ENCODE measurements at regions not wholly inside any gene's neighbourhood (a gene's known extent, or its start where the extent isn't known, plus 50 kb on each side); places are given as distances from the start of the nearest gene placed in this dataset.

DNA sequence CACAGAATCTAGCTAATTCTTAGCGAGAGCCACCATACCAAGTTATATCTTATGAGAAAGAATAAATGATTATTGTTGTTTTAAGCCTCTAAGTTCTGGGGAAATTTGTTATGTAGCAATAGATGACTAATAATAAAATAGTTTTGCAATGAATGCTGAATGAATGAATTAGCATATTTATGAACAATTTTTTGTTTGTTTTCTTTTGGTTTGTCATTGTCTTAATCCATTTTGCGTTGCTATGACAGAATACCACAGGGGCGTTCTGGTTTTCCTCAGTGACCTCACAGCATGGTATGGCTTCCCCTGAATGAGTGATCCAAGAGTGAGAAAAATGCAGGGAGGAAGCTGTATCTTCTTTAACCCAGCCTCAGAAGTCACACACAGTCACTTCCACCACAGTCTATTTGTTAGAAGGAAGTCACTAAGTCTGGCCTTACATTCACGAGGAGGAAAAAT, 53.8 kb upstream of the HPDL start:
- ChIA-PET POLR2A (interaction anchor here (0.7 kb wide), 1 partner anchor 259 kb away, joined by 6 read pairs; no protein-coding TSS in a partner anchor), RAD21 (ENCODE audit: unreplicated experiment) (no interaction called here), CTCF (interaction anchor here (1.1 kb wide), 1 partner anchor 20 kb away, joined by 3 read pairs; no protein-coding TSS in a partner anchor), SMC1A (ENCODE audit: uncharacterized antibody, unreplicated experiment) (no interaction called here)
- Histone ChIP-seq H3K9ac (ENCODE audit: control insufficient read depth, insufficient read depth, low read length) (no peak overlapping the region), H4K20me1 (ENCODE audit: control insufficient read depth, insufficient read depth) (no peaks in the 10 kb centered on the region), H3K9me3 (replicated peaks; ENCODE audit: control insufficient read depth, insufficient read depth, low read length) (no peaks in the 10 kb centered on the region), H3K27me3 (replicated peaks in 1 of 2; ENCODE audit: control insufficient read depth in 2 of 2, insufficient read depth in 2 of 2, low read length in 1 of 2) (no peaks in the 10 kb centered on the region), H3K27ac (ENCODE audit: control insufficient read depth, insufficient read depth) (no peak overlapping the region), H3K4me3 (no peak overlapping the region), H3K4me1 (ENCODE audit: control insufficient read depth, insufficient read depth, low read length) (no peaks in the 10 kb centered on the region), H3K4me2 (ENCODE audit: control insufficient read depth, insufficient read depth) (no peak overlapping the region), H3K36me3 (ENCODE audit: control insufficient read depth in 2 of 2, insufficient read depth in 2 of 2, low read length in 1 of 2) (no peaks in the 10 kb centered on the region), H2AFZ (ENCODE audit: control insufficient read depth, low read depth, low read length) (no peak overlapping the region), H3K79me2 (ENCODE audit: control insufficient read depth, insufficient read depth, low read length) (no peaks in the 10 kb centered on the region)
- FAIRE-seq (no peak), DNase-seq (ENCODE audit: low read depth, low spot score) (no peak), ATAC-seq (no peak)
- in situ Hi-C loops (cut with MboI): no loop called here
- WGBS (ENCODE audit: insufficient coverage, insufficient replicate concordance, low lambda C conversion rate, missing lambda C conversion rate): 76% methylated on average over 4 of the region's 4 CpGs
- BruUV-seq (replicated peaks): no TSS peak
- intact Hi-C loops (cut with micrococcal nuclease; ENCODE audit: unreplicated experiment): no loop called here
- no peak for TF ChIP-seq PAX8 (IDR thresholded peaks at IDR 0.05)
- no peak for TF ChIP-seq CREB1 (IDR thresholded peaks at IDR 0.05; ENCODE audit: low read depth)
- no peak for TF ChIP-seq SMC3 (IDR thresholded peaks at IDR 0.05; ENCODE audit: borderline replicate concordance, low read length)
- TF ChIP-seq, protein P1, sequence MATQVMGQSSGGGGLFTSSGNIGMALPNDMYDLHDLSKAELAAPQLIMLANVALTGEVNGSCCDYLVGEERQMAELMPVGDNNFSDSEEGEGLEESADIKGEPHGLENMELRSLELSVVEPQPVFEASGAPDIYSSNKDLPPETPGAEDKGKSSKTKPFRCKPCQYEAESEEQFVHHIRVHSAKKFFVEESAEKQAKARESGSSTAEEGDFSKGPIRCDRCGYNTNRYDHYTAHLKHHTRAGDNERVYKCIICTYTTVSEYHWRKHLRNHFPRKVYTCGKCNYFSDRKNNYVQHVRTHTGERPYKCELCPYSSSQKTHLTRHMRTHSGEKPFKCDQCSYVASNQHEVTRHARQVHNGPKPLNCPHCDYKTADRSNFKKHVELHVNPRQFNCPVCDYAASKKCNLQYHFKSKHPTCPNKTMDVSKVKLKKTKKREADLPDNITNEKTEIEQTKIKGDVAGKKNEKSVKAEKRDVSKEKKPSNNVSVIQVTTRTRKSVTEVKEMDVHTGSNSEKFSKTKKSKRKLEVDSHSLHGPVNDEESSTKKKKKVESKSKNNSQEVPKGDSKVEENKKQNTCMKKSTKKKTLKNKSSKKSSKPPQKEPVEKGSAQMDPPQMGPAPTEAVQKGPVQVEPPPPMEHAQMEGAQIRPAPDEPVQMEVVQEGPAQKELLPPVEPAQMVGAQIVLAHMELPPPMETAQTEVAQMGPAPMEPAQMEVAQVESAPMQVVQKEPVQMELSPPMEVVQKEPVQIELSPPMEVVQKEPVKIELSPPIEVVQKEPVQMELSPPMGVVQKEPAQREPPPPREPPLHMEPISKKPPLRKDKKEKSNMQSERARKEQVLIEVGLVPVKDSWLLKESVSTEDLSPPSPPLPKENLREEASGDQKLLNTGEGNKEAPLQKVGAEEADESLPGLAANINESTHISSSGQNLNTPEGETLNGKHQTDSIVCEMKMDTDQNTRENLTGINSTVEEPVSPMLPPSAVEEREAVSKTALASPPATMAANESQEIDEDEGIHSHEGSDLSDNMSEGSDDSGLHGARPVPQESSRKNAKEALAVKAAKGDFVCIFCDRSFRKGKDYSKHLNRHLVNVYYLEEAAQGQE (IDR thresholded peaks at IDR 0.05; ENCODE audit: low read depth, low read length): no peak
- TF ChIP-seq CHD1 (IDR thresholded peaks at IDR 0.05; ENCODE audit: low read depth, low read length): no peak
- no peak for TF ChIP-seq ZNF384 (IDR thresholded peaks at IDR 0.05; ENCODE audit: borderline replicate concordance, low read depth, low read length)
- TF ChIP-seq, protein P2, sequence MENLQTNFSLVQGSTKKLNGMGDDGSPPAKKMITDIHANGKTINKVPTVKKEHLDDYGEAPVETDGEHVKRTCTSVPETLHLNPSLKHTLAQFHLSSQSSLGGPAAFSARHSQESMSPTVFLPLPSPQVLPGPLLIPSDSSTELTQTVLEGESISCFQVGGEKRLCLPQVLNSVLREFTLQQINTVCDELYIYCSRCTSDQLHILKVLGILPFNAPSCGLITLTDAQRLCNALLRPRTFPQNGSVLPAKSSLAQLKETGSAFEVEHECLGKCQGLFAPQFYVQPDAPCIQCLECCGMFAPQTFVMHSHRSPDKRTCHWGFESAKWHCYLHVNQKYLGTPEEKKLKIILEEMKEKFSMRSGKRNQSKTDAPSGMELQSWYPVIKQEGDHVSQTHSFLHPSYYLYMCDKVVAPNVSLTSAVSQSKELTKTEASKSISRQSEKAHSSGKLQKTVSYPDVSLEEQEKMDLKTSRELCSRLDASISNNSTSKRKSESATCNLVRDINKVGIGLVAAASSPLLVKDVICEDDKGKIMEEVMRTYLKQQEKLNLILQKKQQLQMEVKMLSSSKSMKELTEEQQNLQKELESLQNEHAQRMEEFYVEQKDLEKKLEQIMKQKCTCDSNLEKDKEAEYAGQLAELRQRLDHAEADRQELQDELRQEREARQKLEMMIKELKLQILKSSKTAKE (IDR thresholded peaks at IDR 0.05; ENCODE audit: low read depth, poor library complexity, severe bottlenecking): no peak
- TF ChIP-seq POLR2AphosphoS2 (IDR thresholded peaks at IDR 0.05; ENCODE audit: low read depth, low read length): no peak
- TF ChIP-seq TCF3 (IDR thresholded peaks at IDR 0.05; ENCODE audit: borderline replicate concordance, insufficient read depth, low read depth, low read length): no peak
- no peak for TF ChIP-seq RAD51 (IDR thresholded peaks at IDR 0.05)
- TF ChIP-seq CBX5 (IDR thresholded peaks at IDR 0.05; ENCODE audit: low read depth): no peak
- no peak for TF ChIP-seq RELA (IDR thresholded peaks at IDR 0.05; ENCODE audit: borderline replicate concordance, partially characterized antibody)
- TF ChIP-seq, protein P3, sequence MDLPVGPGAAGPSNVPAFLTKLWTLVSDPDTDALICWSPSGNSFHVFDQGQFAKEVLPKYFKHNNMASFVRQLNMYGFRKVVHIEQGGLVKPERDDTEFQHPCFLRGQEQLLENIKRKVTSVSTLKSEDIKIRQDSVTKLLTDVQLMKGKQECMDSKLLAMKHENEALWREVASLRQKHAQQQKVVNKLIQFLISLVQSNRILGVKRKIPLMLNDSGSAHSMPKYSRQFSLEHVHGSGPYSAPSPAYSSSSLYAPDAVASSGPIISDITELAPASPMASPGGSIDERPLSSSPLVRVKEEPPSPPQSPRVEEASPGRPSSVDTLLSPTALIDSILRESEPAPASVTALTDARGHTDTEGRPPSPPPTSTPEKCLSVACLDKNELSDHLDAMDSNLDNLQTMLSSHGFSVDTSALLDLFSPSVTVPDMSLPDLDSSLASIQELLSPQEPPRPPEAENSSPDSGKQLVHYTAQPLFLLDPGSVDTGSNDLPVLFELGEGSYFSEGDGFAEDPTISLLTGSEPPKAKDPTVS (IDR thresholded peaks at IDR 0.05; ENCODE audit: low read depth, low read length): no peak
- TF ChIP-seq, protein P4, sequence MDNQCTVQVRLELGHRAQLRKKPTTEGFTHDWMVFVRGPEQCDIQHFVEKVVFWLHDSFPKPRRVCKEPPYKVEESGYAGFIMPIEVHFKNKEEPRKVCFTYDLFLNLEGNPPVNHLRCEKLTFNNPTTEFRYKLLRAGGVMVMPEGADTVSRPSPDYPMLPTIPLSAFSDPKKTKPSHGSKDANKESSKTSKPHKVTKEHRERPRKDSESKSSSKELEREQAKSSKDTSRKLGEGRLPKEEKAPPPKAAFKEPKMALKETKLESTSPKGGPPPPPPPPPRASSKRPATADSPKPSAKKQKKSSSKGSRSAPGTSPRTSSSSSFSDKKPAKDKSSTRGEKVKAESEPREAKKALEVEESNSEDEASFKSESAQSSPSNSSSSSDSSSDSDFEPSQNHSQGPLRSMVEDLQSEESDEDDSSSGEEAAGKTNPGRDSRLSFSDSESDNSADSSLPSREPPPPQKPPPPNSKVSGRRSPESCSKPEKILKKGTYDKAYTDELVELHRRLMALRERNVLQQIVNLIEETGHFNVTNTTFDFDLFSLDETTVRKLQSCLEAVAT (IDR thresholded peaks at IDR 0.05): no peak
- no peak for TF ChIP-seq FOXM1 (IDR thresholded peaks at IDR 0.05; ENCODE audit: low read depth, low read length)
- no peak for TF ChIP-seq IRF4 (IDR thresholded peaks at IDR 0.05; ENCODE audit: low read depth, low read length)
